HCEC 1CT (cell line): ENCODE measurements at regions not wholly inside any gene's neighbourhood (a gene's known extent, or its start where the extent isn't known, plus 50 kb on each side); places are given as distances from the start of the nearest gene placed in this dataset.
"Not testable (repeated sequence)": the region's sequence is repeated elsewhere in the genome, so short reads cannot be mapped to it uniquely, and the experiment has no call there.

ENCODE experiments used
- DNase-seq: peaks from one replicate; pipeline ENCODE4 v3.0.0-alpha.2; 2017

GRCh38 chr9:81741103-81741502 lies 51.8 kb upstream of the TLE1 start:
- DNase-seq: no peak

GRCh38 chr9:81748091-81748490 lies 58.7 kb upstream of the TLE1 start:
- DNase-seq: no peak

- no peak for DNase-seq
Observed at GRCh38 chr9:81753436-81753835, 64.1 kb upstream of the TLE1 start.

GRCh38 chr9:81754245-81754644 lies 64.9 kb upstream of the TLE1 start:
- no peak for DNase-seq

- no peak for DNase-seq
Observed at GRCh38 chr9:81755721-81756120, 66.4 kb upstream of the TLE1 start.

GRCh38 chr9:81756561-81756960 lies 67.2 kb upstream of the TLE1 start:
- no peak for DNase-seq

GRCh38 chr9:81758123-81758797 lies 68.9 kb upstream of the TLE1 start:
- DNase-seq: no peak

- peak; percentile 93 for DNase-seq
Observed at GRCh38 chr9:81759680-81760215, 70.4 kb upstream of the TLE1 start.

GRCh38 chr9:81767921-81768320 lies 78.6 kb upstream of the TLE1 start:
- DNase-seq: no peak

GRCh38 chr9:81771571-81771970 lies 82.2 kb upstream of the TLE1 start:
- DNase-seq: peak; percentile 7

GRCh38 chr9:81772144-81772543 lies 82.8 kb upstream of the TLE1 start:
- DNase-seq: peak; percentile 44

GRCh38 chr9:81776390-81776789 lies 87.0 kb upstream of the TLE1 start:
- peak; percentile 49 for DNase-seq

GRCh38 chr9:81776834-81777233 lies 87.5 kb upstream of the TLE1 start:
- DNase-seq: no peak

- DNase-seq: no peak
Observed at GRCh38 chr9:81777482-81777881, 88.1 kb upstream of the TLE1 start.

- DNase-seq: no peak
Observed at GRCh38 chr9:81782313-81782995, 93.1 kb upstream of the TLE1 start.

- DNase-seq: peak; percentile 77
Observed at GRCh38 chr9:81787747-81788632, 98.6 kb upstream of the TLE1 start.

GRCh38 chr9:81789721-81790120 lies 100.4 kb upstream of the TLE1 start:
- no peak for DNase-seq

GRCh38 chr9:81790166-81790565 lies 100.8 kb upstream of the TLE1 start:
- no peak for DNase-seq

- DNase-seq: no peak
Observed at GRCh38 chr9:81791076-81791475, 101.7 kb upstream of the TLE1 start.

GRCh38 chr9:81798606-81799005 lies 109.3 kb upstream of the TLE1 start:
- DNase-seq: no peak

GRCh38 chr9:81801190-81801589 lies 111.8 kb upstream of the TLE1 start:
- peak; percentile 45 for DNase-seq

- peak; percentile 17 for DNase-seq
Observed at GRCh38 chr9:81804306-81804705, 115.0 kb upstream of the TLE1 start.

- DNase-seq: not testable (repeated sequence)
Observed at GRCh38 chr9:81811688-81812087, 116.5 kb upstream of the SPATA31D4 start.
